ENCODE measurements at regions not wholly inside any gene's neighbourhood (a gene's known extent, or its start where the extent isn't known, plus 50 kb on each side); places are given as distances from the start of the nearest gene placed in this dataset.
"Not testable (repeated sequence)": the region's sequence is repeated elsewhere in the genome, so short reads cannot be mapped to it uniquely, and the experiment has no call there.

GRCh38 chr19:29048873-29049272, 164.1 kb downstream of the UQCRFS1 start:
- DNase-seq: no peak

- no peak for DNase-seq
Measured at GRCh38 chr19:29045679-29046254, 167.2 kb downstream of the UQCRFS1 start.

- no peak for DNase-seq
Measured at GRCh38 chr19:29044037-29044436, 168.9 kb downstream of the UQCRFS1 start.

- DNase-seq: no peak
Measured at GRCh38 chr19:29042450-29042849, 170.5 kb downstream of the UQCRFS1 start.

GRCh38 chr19:29040951-29041350, 172.0 kb downstream of the UQCRFS1 start:
- no peak for DNase-seq

GRCh38 chr19:29040292-29040691, 172.7 kb downstream of the UQCRFS1 start:
- DNase-seq: no peak

- DNase-seq: not testable (repeated sequence)
Measured at GRCh38 chr19:29039036-29039435, 173.9 kb downstream of the UQCRFS1 start.

GRCh38 chr19:29031216-29031615, 181.7 kb downstream of the UQCRFS1 start:
- DNase-seq: no peak

- no peak for DNase-seq
Measured at GRCh38 chr19:29029268-29029958, 183.5 kb downstream of the UQCRFS1 start.

GRCh38 chr19:29022599-29022998, 190.4 kb downstream of the UQCRFS1 start:
- DNase-seq: no peak

- no peak for DNase-seq
Measured at GRCh38 chr19:29022165-29022564, 190.8 kb downstream of the UQCRFS1 start.

GRCh38 chr19:29021232-29021916, 191.6 kb downstream of the UQCRFS1 start:
- DNase-seq: no peak

GRCh38 chr19:29019403-29019802, 193.5 kb downstream of the UQCRFS1 start:
- DNase-seq: no peak

- no peak for DNase-seq
Measured at GRCh38 chr19:29018542-29018941, 194.4 kb downstream of the UQCRFS1 start.

- no peak for DNase-seq
Measured at GRCh38 chr19:29017788-29018187, 195.2 kb downstream of the UQCRFS1 start.

- no peak for DNase-seq
Measured at GRCh38 chr19:29016926-29017760, 195.8 kb downstream of the UQCRFS1 start.

- no peak for DNase-seq
Measured at GRCh38 chr19:29016353-29016752, 196.6 kb downstream of the UQCRFS1 start.

- DNase-seq: no peak
Measured at GRCh38 chr19:29015569-29015968, 197.4 kb downstream of the UQCRFS1 start.

GRCh38 chr19:29014857-29015436, 198.0 kb downstream of the UQCRFS1 start:
- DNase-seq: no peak

GRCh38 chr19:29013988-29014387, 199.0 kb downstream of the UQCRFS1 start:
- no peak for DNase-seq

- DNase-seq: no peak
Measured at GRCh38 chr19:29013325-29013724, 199.6 kb downstream of the UQCRFS1 start.

- DNase-seq: no peak
Measured at GRCh38 chr19:29012457-29012856, 200.5 kb downstream of the UQCRFS1 start.

GRCh38 chr19:29010276-29010675, 202.7 kb downstream of the UQCRFS1 start:
- DNase-seq: no peak
